COR-L47 (cell line): ENCODE measurements at regions not wholly inside any gene's neighbourhood (a gene's known extent, or its start where the extent isn't known, plus 50 kb on each side); places are given as distances from the start of the nearest gene placed in this dataset.
"Not testable (repeated sequence)": the region's sequence is repeated elsewhere in the genome, so short reads cannot be mapped to it uniquely, and the experiment has no call there.

Experiments used
- DNase-seq: peaks from one replicate; lab custom pipeline; 2025; lab: John Stamatoyannopoulos, UW

- DNase-seq: no peak
Observed at GRCh38 chr1:102174259-102174863, 177.6 kb upstream of the OLFM3 start.

GRCh38 chr1:102172200-102172599 lies 175.5 kb upstream of the OLFM3 start:
- DNase-seq: no peak

DNA sequence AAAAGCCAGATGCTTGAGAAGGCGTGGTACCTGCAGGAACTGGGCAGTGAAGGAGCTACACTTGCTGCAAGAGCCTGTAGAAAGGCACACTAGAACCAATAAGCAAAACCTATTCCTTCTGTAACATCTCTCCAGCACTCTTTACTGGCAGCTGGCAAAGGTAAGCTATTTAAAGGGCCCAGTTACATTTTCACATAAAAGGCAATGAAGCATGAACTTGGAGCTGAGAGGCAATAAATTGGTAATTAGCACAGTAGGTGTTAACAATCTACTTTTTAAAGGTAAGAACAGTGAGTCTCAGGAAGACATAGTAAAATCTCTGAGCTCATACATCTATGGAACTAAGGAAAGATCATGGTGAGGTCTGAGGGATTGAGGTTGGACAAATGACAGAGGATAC lies 167.1 kb upstream of the OLFM3 start:
- DNase-seq: peak; percentile 75

- no peak for DNase-seq
Observed at GRCh38 chr1:102151242-102151641, 154.5 kb upstream of the OLFM3 start.

- no peak for DNase-seq
Observed at GRCh38 chr1:102120910-102121309, 124.2 kb upstream of the OLFM3 start.

- no peak for DNase-seq
Observed at GRCh38 chr1:102118150-102118549, 121.4 kb upstream of the OLFM3 start.

DNA sequence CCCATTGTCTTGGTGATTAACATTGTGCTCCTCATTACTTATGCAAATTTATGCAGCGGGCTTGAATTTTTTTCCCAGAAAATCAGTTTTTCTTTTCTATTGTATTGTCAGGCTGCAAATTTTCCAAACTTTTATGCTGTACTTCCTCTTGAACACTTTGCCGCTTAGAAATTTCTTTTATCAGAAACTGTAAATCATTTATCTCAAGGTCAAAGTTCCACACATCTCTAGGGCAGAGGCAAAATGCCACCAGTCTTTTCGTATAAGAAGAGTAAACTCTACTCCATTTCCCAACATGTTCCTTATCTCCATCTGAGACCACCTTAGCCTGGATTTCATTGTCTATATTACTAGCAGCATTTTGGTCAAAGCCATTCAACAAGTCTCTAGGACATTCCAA lies 113.9 kb upstream of the OLFM3 start:
- no peak for DNase-seq

DNA sequence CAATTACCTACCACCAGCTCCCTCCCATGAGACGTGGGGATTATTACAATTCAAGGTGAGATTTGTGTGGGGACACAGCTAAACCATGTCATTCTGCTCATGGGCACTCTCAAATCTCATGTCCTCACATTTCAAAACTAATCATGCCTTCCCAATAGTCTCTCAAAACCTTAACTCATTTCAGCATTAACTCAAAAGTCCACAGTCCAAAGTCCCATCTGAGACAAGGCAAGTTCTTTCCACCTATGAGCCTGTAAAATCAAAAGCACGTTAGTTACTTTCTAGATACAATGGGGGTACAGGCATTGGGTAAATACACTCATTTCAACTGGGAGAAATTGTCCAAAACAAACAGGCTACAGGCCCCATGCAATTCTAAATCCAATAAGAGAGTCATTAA lies 112.8 kb upstream of the OLFM3 start:
- not testable (repeated sequence) for DNase-seq

GRCh38 chr1:102107441-102107840 lies 110.7 kb upstream of the OLFM3 start:
- no peak for DNase-seq

- DNase-seq: no peak
Observed at GRCh38 chr1:102105931-102106550, 109.3 kb upstream of the OLFM3 start.

DNA sequence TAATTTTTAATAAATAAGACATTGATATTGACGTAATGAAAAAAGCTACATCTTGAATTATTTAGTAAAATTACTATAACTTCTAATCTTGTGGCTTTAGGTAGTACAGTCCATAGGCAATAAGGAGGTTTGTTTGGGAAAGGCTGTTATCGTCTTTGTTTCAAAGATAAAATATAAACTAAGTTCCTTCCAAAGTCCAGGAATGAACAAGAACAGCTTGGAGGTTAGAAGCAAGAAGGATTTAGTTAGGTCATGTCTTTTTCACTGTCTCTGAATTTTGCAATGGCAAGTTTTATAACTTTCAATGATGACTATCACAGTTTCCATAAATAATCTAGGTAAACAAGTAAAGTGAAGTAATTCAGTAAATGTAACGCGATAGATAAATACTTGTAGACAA lies 106.9 kb upstream of the OLFM3 start:
- DNase-seq: no peak

DNA sequence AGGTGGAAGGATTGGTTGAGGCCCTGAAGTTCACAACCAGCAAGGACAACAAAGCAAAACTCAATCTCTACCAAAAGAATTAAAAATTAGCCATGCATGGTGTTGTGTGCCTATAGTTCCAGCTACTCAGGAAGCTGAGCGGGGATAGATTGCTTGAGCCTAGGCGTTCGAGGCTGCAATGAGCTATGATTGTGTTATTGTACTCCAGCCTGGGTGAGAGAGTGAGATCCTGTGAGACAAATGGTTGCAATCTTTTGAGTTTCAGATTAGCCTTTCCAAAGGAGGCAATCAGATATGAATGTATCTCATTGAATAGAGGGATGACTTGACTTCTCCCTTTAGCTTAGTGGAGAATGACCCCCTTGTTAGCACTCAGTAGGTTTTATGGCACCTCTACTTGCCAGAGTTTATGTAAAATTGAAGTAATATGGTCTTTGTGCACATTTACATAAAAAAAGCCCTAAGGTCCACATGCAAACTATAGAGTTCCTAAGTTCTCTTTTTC lies 105.6 kb upstream of the OLFM3 start:
- DNase-seq: no peak

- no peak for DNase-seq
Observed at GRCh38 chr1:102100666-102101065, 103.9 kb upstream of the OLFM3 start.

GRCh38 chr1:102099916-102100315 lies 103.2 kb upstream of the OLFM3 start:
- no peak for DNase-seq

GRCh38 chr1:102098536-102098935 lies 101.8 kb upstream of the OLFM3 start:
- no peak for DNase-seq

DNA sequence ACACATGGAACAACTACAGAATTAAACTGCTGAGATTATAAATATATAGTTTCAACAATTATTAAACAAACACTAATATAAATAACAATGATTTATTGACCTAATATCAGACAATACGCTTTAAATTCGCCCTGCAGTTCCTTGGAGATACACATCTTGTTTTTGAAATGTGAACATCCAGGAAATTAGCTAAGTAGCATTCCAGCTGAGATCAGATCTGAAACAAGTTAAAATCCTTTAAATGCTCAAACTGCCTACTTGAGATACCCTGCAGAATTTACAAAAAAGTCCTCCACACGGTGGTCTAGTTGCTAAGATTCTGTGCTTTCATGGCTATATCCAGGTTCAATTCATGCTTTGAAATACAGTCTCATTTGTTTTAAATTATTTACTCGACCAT lies 101.4 kb upstream of the OLFM3 start:
- no peak for DNase-seq

DNA sequence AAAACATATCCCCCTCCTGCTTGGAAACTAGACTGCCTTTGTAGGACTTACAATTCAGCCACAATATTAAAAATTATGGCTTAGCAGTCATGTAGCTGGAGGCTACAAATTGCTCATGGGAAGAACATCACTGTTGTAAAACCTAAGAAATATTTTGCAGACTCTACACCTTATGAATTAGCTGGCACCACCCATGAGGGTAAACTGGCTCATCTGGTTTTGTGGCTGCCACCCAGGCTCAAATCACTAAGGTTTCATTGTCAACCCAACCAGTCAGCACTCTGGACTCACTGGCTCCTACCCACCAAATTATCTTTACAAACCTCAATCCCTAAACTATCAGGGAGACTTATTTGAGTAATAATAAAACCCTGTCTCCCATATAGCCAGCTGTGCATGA lies 100.7 kb upstream of the OLFM3 start:
- no peak for DNase-seq

GRCh38 chr1:102096162-102096561 lies 99.4 kb upstream of the OLFM3 start:
- DNase-seq: no peak

GRCh38 chr1:102089791-102090190 lies 93.1 kb upstream of the OLFM3 start:
- no peak for DNase-seq

DNA sequence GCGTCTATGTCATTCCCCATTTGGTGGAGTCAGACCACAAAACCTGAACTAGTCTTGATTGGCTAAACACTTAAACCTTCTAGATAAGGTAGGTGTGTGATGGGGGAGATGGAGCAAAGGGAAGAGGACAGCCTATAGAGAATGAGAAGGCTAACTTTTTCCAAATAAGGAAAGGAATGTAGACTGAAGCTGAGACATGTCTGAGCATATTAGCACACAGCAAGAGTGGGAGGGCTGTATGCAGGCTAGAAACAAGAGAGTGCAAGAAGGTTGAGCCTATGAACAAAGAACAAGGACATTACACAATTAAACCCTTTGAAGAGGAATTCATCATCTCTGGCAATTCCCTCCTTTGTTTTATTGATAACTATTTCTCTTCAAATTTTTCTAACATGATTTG lies 89.2 kb upstream of the OLFM3 start:
- DNase-seq: no peak

DNA sequence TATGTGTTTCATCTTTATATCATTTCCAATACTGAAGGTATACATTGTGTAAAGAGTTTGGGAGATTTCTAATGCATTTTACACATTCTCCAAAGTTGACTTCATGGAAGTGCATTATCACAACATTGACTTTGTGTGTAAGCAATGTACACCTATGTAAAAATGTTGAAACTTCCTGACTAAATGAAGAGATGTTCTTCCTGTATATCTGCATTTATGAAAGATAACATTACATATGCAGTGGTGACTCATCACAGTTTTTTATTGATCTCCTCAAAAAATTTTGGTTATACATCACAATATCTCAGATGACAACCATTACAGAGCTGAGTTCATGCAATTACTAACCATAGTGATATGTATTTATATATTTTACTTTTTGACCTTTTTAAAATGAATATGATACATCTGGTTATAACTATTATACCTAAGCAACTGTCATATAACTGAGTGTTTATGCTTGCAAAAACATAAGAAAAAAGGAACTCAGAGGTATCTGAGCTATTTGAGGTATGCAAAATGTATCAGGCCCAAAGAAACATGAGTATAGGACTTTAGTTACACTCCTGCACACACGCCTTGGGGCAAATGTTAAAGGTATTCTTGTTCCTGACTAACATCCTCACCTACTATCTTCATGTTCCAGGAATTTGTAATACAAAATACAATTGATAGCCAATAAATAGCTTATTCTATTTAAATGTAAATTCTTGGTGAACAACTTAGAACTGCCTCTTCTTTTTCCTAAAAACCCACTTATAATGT lies 88.2 kb upstream of the OLFM3 start:
- DNase-seq: no peak

DNA sequence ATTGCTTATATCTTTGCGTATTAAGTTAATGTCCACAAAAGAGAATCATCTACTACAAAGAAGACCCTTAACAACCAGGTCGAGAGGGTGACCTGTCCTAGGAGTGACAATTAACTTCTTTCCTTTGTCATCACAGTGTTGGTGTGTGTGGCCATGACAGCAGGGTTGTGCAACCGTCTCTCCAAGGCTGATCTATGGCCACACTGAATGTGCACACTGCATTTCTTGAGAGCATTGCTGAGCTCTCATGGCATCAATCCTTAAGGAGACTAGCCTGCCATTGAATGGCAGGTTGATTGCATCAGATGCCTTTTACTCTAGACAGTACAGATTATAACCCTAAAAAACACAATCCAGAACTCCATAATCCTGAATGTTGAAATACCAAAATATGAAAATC lies 86.5 kb upstream of the OLFM3 start:
- DNase-seq: no peak

- no peak for DNase-seq
Observed at GRCh38 chr1:102074874-102075273, 78.1 kb upstream of the OLFM3 start.
